ENCODE measurements at regions not wholly inside any gene's neighbourhood (a gene's known extent, or its start where the extent isn't known, plus 50 kb on each side); places are given as distances from the start of the nearest gene placed in this dataset.
"Not testable (repeated sequence)": the region's sequence is repeated elsewhere in the genome, so short reads cannot be mapped to it uniquely, and the experiment has no call there.

DNA sequence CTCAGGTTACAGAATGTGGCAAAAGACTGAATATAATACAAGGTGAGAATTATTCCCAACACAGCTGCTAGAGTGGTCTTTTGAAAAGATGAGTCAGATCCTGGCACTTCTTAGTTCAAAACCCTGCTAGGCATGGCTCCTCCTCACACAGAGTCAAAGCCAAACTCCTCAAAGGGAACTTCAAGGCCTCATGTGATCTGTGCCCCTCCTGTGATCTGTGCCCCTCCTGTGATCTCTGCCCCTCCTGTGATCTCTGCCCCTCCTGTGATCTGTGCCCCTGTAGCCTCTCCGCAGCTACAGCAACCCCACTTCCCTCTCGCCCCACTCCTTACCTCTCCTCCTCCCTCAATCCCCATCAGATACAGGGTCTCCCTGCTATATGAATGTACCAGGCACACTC, 525.5 kb upstream of the CCNG1 start:
- FAIRE-seq = no peak
- DNase-seq (ENCODE audit: low spot score in 2 of 2) = no peak

DNA sequence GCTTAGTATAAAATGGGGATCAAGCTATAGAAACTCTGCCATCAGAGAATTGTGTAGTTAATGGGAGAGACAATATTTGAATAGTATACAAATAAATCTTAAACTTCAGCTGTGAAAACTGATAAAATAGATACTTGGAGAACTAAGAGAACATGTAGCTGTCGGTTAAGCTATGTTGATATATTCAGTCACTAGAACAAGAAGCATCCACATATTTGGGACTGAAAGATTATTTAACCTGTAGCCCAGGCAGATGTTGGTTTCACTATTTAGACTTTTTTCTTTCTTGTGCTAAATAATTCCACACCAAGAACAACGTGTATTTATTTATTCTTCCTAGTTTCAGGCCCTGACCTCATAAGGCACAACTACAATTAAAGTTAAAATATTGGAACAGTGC, 521.0 kb upstream of the CCNG1 start:
- FAIRE-seq (no peak), DNase-seq (ENCODE audit: low spot score in 2 of 2) (no peak)

DNA sequence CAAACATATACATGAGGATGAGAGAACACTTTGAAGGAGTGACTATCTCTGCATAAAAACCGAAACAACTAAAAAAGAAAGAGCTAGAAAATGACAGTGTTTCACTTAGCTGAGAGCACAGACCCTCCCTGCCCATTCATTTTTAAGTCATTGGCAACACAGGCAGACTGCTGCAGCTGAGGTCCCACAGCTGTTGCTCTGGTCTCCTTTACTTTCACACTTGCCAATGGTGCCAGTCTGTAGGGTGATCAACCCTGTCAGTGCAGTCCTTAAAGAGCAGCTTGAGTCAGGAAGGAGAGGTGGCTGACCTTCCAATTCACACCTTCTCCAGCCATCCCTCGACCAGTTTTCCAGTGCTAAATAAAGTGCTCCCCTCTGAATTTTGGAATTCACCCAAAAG, 508.3 kb upstream of the CCNG1 start:
- DNase-seq (ENCODE audit: low spot score in 2 of 2) (no peak), FAIRE-seq (no peak)

DNA sequence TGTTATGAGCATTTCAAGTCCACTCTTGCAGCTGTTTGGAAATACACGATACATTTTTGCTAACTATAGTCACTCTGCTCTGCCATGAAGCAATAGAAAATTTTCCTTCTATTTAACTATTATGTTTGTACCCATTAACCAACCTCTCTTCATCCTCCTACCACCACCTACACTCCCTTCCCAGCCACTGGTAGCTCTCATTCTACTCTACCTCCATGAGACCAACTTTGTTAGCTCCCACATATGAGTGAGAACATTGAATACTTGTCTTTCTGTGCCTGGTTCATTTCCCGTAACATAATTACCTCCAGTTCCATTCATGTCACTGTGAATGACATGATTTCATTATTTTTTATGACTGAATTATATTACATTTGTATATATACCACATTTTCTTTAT, 505.9 kb upstream of the CCNG1 start:
- FAIRE-seq = no peak
- no peak for DNase-seq (ENCODE audit: low spot score in 2 of 2)

DNA sequence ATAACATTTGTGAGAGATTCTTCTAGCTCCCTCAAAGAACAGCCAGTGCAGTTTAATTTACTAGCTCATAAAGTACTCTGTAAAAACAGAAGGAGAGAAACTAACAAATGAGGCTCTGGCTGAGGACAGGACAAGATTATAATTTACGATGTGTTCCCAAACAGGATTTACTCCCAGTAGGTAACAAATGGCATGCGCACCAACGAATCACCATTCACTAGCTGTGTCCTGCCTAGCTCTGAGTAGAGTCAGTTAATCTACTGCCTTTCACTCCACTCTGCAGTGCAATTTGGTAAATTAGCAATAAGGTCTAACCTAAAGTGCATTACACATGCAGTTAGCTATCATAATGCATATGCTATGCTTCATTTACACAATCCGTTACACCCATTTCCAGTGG, 497.4 kb upstream of the CCNG1 start:
- no peak for DNase-seq (ENCODE audit: low spot score in 2 of 2)
- no peak for FAIRE-seq

DNA sequence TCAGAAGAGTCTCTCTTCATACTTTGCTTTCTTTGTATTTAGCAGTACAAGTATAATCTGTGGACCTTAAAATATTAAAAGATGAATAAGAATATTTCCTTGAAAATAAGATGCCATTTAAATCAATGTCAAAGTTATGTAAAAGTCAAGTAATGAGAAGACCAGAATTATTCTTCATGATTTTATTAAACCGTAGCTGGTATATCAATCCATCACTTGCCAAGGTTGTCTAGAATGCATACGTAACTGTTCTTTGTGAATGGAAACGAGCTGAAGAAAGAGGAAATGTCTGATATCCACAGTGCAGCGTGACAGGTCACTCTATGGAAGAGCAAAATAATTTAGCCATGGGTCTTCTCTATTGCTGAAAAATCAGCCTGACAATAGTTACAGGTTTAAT, 488.7 kb upstream of the CCNG1 start:
- FAIRE-seq (no peak), DNase-seq (ENCODE audit: low spot score in 2 of 2) (no peak)

DNA sequence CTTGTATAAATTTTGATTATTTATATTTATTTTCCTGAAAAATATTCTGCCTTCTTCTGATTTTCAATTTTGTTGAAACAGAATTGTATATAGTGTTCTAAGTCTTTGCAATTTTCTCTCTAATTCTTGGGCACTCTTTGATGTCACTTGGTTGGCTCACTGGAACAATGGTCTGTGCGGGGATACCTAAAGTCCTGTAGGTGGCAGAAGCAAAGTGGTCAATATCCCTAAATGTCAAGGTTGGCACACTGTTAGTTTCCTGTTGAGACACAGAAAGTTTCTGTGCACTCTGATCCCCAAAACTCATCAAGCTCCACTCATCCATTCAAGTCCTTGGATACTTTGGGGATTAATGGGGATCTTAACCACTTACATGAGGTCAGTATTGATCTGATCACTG, 480.8 kb upstream of the CCNG1 start:
- DNase-seq (ENCODE audit: low spot score in 2 of 2) = no peak
- no peak for FAIRE-seq

DNA sequence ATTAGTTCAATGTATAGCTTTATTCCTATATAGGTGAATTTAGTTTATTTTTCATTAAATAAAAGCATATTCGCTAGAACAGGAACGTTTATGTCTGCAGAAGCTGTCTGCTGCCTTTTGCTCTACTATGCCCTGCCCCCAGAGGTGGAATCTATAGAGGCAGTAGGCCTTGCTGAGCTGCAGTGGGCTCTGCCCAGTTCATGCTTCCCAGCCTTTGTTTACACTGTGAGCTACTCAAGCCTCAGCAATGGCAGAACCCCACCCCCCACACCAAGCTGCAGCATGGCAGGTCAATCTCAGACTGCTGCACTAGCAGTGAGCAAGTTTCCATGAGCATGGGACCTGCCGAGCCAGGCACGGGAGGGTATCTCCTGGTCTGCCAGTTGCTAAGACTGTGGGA, 473.3 kb upstream of the CCNG1 start:
- not testable (repeated sequence) for DNase-seq (ENCODE audit: low spot score in 2 of 2); FAIRE-seq

DNA sequence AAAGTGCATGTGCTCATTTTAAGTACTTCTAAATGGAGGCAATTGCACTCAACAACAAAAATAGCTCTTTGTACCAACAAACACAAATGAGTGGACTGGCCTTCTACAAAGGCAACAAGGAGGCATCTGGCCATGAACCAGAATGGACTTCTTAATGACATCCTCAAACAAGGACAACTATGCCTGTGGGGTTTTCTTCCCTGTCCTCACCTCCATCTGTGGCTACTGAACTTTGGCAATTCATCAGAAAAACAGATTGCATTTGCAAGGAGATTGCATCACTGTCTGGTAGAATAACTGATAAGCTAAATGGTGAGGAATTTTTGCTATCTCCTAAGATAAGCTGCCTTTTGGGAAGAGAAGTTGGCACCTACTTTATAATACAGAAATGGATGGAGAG, 447.3 kb upstream of the CCNG1 start:
- FAIRE-seq (no peak), DNase-seq (ENCODE audit: low spot score in 2 of 2) (no peak)

DNA sequence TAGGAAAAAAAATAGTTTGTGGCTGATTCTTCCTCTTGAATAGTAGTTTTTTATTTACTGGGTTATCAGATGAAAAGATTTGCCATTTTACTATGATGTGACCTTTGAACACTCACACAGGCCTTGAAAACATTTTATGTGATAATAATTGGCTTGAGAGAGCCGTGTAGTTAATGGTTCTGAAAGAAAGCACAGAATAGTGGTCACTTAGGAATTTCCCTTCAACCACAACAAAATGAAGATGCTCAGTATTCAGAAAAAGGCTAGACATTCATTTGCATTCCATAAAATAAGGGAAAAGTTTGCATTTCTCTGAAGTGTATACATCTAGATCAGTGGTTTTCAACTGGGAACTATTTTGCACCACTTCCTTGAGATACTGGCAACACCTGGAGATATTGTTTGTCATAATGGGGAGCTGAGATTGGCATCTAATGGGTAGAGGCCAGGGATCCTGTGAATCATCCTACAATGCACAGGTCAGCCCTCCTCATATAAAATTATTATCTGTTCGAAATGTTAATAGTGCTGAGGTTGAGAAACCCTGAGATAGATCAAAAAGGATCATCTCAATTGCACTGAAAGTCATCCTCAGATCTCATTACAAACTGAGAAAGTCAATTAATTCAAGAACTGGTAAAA, 446.4 kb upstream of the CCNG1 start:
- no peak for DNase-seq (ENCODE audit: low spot score in 2 of 2)
- FAIRE-seq = no peak

DNA sequence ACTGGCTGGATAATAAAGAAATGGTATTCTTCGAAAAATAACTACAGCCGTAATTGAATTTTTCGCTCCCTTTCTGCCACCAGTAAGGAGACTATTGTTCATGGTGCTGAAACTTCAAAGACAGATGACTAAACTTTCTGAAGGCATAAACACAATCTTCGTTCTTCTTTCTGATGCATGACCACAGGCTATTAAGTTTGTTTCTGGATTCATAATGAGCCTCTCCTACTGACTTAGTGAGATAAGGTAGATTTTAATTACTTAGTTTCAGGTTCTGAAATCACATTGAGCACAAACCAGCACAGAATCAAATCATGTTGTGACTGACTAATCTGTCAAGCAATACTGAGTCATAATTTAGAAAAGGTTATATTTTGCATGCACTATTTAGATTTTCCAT, 441.8 kb upstream of the CCNG1 start:
- no peak for DNase-seq (ENCODE audit: low spot score in 2 of 2)
- FAIRE-seq = no peak

DNA sequence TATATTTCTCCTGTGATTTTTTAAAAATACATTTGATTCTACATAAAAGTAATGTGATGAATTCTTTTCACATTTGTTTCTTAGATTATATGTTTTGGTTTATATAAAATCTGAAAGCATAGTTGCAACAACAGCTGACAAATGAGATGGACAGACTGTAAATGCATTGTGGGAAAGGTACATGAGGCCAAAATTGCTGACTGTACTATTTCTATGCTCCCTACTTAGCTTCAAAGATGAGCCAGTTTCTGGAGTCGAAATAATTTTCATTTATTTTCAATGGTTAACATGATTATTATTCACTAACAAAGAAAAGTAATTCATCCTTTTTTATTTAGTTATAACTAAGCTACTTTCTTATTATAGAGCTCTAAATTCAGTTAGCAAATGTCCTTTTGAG, 441.3 kb upstream of the CCNG1 start:
- FAIRE-seq = no peak
- DNase-seq (ENCODE audit: low spot score in 2 of 2) = no peak

DNA sequence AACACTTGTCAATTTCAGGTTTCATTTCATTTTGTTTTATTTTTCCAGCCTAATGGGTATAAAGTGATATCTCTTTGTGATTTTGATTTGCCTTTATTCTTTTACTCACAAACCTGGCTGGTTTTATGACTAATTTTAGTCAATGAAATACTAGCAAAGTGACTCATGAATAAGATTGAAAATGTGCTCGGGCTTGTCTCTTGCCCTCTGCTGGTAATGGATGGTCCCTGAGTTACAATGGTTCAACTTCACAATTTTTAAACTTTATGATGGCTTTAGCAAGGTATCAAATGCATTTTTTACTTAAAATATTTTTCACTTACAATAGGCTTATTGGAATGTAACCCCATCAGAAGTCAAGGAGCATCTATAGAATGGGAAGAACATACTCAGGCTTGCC, 431.4 kb upstream of the CCNG1 start:
- DNase-seq (ENCODE audit: low spot score in 2 of 2) (no peak), FAIRE-seq (no peak)

DNA sequence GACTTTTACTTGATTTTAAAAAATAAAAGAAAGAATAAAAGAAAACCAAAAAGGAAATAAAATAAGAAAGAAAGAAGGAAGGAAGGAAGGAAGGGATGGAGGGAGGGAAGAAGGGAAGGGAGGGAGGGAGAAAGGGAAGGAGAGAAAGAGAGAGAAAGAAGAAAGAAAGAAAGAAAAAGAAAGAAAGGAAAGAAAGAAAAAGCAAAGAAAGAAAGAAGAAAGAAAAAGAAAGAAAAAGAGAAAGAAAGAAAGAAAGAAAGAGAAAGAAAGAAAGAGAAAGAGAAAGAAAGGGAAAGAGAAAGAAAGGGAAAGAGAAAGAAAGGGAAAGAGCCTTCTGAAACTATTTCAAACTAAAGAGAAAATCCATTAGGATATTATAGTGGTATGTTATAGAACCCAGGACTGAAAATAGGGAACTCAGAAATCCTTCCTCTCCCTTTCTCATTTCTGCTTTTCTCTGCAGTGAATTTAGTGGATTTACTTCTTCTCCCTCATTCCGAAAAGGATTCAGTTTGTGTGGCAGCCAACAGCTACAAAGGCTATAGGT, 414.7 kb upstream of the CCNG1 start:
- DNase-seq (ENCODE audit: low spot score in 2 of 2) = no peak
- FAIRE-seq = no peak

DNA sequence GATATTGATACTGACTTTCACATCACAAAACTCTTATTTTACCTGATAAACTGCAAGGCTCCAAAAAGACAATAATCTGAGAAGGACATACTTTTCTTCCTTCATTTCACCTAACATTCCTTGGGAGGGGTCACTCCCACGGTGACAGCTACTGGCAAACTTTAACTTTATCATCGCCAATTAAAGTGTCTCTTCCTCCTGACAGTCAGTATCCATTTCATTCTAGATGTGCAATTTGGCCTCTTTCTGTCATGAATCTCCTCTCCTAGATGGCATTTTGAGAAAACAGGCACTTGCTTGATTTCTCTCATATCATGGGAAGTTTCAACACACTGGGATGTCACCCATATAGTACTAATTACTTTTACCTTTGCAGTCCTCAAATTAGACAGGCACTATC, 413.5 kb upstream of the CCNG1 start:
- DNase-seq (ENCODE audit: low spot score in 2 of 2) = no peak
- FAIRE-seq = no peak

DNA sequence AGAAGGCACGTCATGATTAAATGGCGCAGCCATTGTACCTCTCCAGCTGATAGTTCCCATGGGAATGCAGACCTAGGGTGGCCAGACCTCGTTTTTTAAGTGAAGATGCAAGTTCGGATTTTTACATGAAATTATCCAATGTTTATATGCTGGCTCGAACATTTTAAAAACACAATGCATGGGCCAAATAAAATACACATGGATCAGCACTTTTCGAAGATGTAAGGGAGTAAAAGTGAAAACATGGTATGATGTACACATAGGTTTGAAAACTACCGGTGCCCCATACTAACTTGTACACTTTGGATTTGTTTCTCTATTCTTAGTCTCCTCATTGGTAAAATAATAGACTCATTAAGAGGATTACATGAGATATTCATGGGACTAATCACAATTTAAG, 412.5 kb upstream of the CCNG1 start:
- DNase-seq (ENCODE audit: low spot score in 2 of 2) (no peak), FAIRE-seq (no peak)

DNA sequence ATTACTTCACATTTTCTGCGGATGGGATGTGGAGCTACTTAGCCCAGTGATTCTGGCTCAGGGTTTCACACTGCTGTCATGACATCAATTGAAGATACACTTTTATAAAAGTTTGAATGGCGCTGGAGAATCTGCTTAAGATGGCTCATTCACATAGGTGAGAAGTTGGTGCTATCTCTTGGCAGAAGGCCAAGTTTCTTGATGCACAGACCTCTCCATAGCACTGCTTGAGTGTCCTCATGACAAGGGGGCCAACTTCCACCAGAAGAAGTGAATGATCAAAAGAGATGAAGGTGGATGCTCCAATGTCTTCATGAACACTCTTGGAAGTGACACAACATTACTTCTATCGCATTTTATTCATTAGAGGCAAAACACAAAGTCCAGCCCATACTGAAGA, 403.7 kb upstream of the CCNG1 start:
- no peak for FAIRE-seq
- no peak for DNase-seq (ENCODE audit: low spot score in 2 of 2)

DNA sequence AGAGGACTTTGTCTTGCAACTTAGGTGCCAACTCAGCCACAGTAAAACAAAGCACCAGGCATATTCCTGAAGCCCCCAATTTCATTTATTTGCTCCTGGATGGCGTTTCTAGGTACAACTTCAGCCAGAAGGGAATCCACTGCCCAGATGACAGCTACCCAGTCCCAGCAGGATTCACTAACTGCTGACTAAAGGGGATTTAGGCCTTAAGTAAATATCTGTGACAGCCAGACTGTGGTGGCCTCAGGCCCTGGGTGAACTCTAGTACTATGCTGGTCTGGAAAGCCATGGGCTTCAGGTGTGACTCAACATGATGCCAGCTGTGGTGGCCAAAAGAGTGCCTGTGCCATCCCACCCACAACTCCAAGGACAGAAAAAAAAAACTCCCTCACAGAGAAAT, 396.1 kb upstream of the CCNG1 start:
- DNase-seq (ENCODE audit: low spot score in 2 of 2) = no peak
- no peak for FAIRE-seq

DNA sequence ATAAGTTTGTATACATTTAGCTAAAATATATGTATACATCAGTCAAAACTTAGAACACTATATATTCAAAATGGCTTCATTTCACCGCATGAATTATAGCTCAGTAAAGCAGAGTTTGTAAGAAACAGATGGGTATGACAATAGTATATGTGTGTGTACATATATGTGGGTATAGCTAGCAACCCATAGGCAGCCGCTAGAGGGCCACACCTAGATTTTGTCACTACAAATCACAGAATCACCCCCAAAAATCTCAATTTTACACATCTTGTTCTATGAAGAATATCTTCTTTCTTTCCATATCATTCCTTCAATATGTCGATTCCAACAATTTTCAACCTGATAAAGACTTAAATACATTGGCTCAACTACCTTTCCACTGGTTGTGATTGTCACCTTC, 357.8 kb upstream of the CCNG1 start:
- no peak for FAIRE-seq
- no peak for DNase-seq (ENCODE audit: low spot score in 2 of 2)

DNA sequence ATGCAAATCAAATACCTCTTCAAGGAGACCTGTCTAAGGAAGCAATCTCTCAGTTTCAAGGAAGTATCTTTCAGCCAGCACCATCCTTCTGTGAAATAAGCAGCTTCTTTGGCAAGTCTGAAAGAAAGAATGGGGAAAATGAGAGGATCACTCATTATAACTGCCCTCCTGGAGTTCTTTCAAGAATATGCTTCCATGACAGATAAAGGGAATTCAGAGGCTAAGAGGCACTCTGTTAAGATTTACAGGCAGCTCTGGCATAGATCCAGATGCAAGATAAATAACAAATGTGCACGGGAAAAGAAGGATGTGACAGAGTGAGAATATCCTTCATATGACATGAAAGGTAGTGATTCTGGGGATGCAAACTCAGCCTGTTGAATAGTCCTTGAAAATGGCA, 348.2 kb upstream of the CCNG1 start:
- no peak for FAIRE-seq

DNA sequence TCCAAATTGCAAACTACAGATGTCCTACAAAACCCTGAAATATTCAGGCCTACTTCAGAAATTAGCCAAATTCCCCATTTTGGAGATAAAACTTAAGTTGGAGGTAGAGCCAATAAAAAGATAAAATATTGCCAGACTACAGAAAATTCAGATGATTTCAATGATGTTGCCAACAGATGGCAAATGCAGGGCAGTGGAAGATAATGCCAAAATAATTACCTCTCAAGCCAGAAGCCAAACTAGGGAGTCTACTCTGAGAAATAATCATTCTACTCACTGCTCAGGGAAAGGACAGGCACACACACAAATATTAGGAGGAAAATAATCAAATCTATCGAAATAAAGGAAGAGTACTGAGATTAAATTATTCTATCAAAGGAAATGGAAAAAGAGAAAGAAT, 347.5 kb upstream of the CCNG1 start:
- FAIRE-seq (no peak), DNase-seq (ENCODE audit: low spot score in 2 of 2) (no peak)

More for the DNA sequence above, 348.2 kb upstream of the CCNG1 start:
- DNase-seq (ENCODE audit: low spot score in 2 of 2) = no peak

DNA sequence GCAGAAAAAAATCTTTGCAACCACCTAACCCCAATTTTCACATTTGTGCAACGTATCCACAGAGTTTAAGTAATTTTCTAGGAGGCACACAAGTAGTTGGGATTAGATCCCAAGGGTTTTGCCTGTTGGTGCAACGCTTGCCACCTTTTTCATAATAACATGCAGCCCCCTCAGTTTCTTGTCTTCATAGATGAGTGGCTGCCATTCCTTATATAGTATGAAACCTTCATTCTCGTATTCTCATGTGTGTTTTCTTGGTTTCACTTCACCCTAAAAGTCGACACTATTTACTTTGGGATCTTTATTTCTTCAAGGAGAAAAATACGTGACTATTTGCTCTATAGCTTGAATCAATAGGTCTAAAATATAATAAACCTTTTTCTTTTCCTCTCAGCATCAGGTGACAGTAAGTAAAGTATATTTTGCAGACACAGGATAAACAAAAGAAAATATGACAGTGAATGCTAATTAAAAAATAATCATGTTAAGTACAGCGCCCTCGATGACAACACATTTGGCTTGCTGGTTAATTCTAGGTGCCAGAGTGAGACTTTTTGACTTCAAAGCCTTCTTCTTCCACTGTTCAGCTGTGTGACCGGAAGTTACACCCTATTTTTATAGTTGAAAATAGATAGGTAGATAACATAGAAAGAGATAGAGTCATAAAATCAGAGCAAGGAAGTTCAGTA, 342.8 kb upstream of the CCNG1 start:
- no peak for DNase-seq (ENCODE audit: low spot score in 2 of 2)
- FAIRE-seq = no peak

Measured in frontal cortex (tissue), 3 donors.